Umbilical cord (tissue), 1 donor: ENCODE measurements at regions not wholly inside any gene's neighbourhood (a gene's known extent, or its start where the extent isn't known, plus 50 kb on each side); places are given as distances from the start of the nearest gene placed in this dataset.
A peak's percentile ranks its signal among the peaks of the same experiment; 100 is the strongest.
"Not testable (repeated sequence)": the region's sequence is repeated elsewhere in the genome, so short reads cannot be mapped to it uniquely, and the experiment has no call there.

Experiments used
- DNase-seq: peaks from one replicate; pipeline ENCODE4 v3.0.0-alpha.2; 2015; ENCODE audit warnings: low spot score

GRCh38 chr13:65946387-65946786, 1283.7 kb downstream of the PCDH9 start:
- DNase-seq = no peak

- DNase-seq = no peak
These were observed 1286.4 kb downstream of the PCDH9 start for GRCh38 chr13:65943708-65944107.

- peak; percentile 77 for DNase-seq
These were observed 1287.1 kb downstream of the PCDH9 start for GRCh38 chr13:65943024-65943423.

DNA sequence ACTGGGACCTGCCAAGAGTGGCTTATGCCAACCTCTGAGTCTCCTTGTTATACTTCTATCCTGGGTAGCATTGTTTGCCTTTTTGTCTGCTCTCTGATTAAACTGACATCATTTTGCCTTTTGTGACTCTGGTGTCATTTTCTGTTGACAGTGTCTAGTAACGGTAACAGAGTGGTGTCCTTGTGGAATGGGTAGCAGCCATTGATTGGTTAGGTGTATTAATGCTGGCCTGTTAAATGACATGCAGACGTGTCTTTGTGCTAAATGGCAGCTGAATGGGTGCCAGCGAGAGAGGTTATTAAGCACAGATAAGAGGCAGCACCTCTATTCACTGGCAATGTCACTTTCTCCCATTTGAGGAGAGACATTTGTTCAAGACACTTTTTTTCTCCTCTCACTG, 1289.4 kb downstream of the PCDH9 start:
- no peak for DNase-seq

GRCh38 chr13:65937251-65937650, 1292.9 kb downstream of the PCDH9 start:
- no peak for DNase-seq

- no peak for DNase-seq
These were observed 1293.9 kb downstream of the PCDH9 start for GRCh38 chr13:65936249-65936648.

DNA sequence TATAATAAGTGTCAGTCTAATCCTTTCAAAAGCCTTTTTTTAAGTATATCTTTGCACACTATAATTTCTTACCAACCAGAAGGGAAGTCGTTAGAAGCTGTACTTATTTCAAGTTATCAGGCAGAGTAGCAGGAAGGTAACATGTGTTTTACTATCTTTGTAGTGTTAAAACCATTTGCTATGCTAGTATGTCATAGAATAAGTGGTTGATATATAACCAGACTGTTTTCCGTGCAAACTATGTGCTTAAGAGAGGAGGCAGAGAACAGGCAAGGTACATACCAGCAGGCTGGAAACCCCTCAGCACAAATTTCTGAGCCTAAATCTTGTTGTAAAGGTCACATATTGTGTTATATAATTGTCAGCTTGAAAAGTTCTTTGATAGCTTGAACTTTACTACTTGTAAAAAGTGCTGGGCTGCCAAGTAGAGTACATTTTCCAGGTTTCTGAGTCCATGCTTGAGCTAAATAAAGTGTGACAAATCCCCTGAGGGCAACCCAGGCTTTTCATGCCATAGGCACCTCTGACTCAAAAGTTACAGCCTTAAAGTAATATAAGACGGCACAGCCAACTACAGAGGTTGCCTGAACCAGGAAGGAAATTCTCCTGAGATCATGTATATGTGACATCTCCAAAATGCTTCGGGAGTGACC, 1297.4 kb downstream of the PCDH9 start:
- no peak for DNase-seq

DNA sequence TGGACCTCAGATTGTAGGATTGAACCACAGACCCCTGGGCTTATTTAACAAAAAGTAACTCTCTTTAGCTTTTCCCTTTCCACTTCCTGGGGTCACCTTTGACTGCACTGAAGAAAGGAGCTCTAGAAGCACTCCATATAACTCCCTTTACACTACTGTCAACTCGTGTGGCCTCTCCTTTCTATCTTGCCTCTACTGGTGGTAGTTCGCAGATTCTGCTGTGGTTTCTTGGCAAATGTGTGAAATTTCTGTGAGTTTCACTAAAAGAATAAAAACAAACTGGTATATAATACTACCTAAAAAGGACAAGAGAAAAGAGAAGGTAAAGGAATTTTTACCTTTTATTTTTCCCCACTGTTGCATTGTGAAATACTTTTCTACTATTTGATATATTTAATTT, 1298.1 kb downstream of the PCDH9 start:
- DNase-seq = no peak

DNA sequence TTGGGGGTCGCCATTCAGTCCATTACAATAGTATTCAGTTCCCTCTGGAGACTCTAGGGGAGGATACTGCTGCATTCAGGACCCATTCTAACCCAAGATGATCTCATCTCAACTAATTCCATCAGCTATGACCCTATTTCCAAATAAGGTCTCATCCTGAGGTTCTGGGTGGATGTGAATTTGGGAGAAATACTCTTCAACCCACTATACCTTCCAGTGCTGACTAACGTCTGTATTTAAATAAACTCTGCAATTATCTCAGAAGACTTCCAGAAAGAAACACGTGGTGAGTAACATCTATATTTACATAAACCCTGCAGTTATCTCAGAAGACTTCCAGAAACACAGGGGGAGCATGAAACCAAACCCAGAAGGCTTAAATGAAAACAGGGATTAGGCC, 1300.7 kb downstream of the PCDH9 start:
- no peak for DNase-seq

GRCh38 chr13:65926750-65927171, 1303.4 kb downstream of the PCDH9 start:
- DNase-seq = no peak

- DNase-seq = not testable (repeated sequence)
These were observed 1307.3 kb downstream of the PCDH9 start for GRCh38 chr13:65922846-65923245.

- no peak for DNase-seq
These were observed 1308.2 kb downstream of the PCDH9 start for GRCh38 chr13:65921933-65922332.

DNA sequence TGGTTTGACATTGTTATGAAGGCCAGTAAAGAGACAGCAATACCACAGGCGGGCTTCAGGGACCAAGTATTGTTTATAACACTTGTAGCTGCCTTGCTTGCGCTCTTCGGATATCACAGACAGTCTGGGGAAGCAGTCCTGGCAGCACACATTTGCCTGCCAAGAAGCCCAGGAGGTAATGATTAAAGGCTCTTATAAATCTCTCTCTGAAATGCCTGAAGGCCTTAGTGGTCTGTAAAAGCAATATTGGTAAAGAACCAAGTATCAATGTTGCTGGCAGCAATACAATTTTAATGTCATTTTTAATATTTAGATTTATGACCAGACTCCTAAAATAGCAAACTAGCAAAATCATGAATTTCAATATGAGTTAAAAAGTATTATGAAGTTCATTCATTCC, 1312.4 kb downstream of the PCDH9 start:
- no peak for DNase-seq

DNA sequence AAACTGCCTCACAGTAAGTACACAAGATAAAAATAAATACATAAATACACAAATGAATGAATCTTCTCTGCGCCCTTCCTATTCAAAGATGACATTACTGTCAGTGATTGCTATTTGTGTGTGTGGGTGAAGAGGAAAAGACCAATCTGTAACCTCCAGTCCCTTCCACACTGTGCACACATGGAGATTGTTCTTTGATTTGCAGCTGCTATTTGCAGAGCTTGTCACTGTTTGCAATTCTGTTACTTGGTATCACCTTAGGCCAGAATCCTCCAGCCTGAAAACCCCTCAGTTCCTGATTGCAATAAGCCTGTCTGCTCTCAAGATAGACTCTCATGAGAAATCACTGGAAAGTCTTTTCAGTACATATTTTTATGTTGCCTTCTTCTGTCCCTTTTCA, 1314.9 kb downstream of the PCDH9 start:
- no peak for DNase-seq

DNA sequence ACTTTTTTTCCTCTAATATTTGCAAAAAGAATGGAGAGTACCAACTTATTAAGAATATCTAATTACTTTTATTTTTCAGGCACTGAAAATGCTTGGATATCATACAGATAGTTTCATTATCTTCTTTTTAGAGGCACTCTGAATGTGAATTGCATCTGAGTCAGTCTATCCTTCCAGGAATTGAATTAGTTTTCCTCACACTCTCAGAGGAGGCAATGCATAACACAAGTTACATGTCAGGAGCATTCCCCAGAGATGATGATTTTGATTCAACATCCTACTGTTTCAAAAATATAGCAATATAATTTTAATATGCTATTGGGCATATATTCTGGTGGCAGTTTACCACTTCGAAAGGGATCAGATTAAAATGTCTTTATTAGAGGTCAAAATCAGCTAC, 1315.4 kb downstream of the PCDH9 start:
- DNase-seq = no peak

GRCh38 chr13:65913173-65913572, 1317.0 kb downstream of the PCDH9 start:
- DNase-seq = peak; percentile 71

DNA sequence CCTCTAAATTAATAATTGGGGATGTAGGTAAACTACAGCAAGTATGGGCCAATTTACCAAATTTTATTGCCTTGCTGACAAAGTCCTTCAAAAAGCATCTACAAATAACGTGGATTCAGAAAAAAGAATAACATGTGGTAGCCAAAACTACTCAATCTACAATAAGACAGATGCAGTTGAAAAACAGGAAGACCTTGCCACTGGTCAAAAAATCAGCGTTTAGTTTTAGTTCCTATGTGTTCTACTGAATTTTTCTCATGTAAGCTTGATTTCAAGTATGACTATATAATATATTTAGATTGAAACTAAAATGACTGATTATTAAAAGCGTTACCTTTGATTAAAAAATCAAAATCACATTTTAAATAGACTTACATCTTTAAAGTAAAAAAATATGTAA, 1317.6 kb downstream of the PCDH9 start:
- no peak for DNase-seq

DNA sequence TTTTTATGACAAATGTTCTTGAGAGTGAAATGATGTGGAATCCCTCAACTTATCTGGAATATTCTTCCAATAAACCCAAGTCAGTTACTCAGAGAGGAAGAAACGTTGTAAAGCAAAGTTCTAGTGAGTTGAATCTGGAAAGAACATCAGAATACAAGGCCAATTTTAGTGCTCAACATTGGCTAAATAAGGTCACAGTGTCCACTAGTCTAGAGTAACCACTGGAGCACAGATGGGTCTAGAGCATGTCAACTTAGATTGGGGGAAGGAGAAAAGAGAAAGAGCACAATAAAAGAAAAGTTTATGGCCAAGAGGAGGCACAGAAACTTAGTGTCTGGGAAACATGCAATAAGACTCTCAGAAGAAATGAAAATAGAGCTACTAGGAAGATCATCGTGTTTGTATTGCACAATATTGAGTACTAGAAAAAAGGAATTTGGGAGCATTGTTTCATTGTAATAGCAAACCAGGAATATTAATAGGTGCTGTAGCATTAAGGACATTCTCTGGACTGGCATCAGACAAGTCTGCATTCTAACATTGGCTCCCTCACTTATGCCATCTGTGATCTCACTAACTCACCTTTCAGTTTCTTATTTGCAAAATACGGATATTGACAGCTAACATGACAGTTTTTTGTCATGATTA, 1318.5 kb downstream of the PCDH9 start:
- DNase-seq = no peak

DNA sequence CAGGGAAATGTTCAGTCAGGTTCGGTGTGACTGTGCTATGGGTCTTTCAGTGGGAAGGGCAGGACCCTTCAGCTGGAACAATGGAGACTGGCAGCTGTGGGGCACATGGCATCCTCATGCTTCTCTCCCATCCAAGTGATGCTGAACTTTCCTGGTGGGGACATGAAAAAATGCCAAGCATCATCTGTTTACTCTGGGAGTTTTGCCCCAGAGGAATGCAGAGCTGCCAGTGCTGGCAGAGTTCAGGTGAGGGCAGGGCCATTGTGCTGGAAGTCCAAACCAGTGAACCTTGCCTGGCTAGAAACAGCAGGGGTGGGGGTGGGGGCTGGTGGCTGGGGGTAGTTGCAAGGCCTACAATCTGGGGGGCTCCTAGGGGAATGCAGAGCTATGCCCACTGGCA, 1320.6 kb downstream of the PCDH9 start:
- no peak for DNase-seq

DNA sequence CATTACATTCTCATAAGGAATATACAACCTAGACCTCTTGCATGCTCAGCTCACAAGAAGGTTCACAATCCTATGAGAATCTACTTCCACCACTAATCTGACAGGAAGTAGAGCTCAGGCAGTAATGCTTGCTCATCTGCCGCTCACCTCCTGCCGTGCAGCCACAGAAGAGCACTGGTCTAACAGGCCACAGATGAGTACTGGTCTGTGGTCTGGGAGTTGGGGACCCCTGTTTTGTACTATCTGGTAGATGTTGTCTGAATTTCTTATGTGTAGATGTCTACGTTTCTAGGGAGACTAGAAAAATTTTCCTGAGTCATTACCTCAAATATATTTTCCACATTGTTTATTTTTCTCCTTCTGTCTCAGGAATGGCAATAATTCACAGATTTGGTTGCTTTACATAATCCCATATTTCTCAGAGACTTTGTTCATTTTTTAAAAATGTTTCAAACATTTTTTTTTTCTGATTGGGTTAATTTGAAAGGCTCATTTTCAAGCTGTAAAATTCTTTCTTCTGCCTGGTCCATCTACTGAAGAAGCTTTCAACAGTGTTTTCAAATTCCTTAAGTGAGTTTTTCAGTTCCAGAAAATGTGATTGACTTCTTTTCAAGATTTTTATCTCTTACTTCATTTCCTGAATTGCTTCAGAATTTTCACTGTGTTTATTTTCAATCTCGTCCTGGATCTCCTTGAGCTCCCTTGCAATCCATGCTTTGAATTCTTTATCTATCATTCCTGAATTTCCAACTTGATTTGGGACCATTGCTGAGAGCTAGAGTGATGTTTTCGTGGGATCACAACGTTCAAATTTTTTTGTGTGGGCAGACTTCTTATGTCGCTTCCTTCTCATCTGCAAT, 1322.2 kb downstream of the PCDH9 start:
- no peak for DNase-seq

DNA sequence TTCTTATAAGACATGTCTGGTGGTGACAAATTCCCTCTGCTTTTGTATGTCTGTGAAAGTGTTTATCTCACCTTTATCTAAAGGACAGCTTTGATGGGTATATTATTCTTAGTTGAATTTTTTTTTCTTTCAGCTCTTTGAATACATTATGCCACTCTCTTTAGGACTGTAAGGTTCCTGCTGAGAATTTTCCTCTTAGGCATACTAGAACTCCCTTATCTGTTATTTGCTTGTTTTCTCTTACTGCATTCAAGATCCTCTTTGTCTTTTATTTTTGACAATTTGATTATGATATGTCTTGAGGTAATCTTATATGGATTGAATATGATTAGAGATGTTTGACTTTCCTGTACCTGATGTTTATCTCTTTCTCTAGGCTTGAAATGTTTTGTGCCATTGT, 1328.4 kb downstream of the PCDH9 start:
- DNase-seq = no peak

DNA sequence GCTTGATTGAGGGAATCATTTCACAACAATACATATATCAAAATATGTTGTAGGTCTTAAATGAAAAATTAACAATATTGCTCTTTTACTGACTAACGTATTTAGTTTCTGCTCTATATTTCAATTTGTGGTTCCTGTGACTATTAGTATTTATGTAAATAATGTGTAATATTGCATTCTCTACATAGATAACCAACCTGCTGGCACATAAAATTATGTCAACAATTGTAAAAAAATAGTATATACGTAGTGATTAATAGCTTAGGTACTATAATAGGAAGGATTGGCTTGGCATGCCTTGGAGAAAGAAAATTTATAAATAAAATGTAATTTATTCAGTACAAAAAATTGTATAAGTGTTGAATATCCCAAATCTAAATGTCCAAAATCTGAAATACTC, 1336.1 kb downstream of the PCDH9 start:
- no peak for DNase-seq

- no peak for DNase-seq
These were observed 1337.3 kb downstream of the PCDH9 start for GRCh38 chr13:65892859-65893258.
